ENCODE measurements at regions not wholly inside any gene's neighbourhood (a gene's known extent, or its start where the extent isn't known, plus 50 kb on each side); places are given as distances from the start of the nearest gene placed in this dataset.

DNA sequence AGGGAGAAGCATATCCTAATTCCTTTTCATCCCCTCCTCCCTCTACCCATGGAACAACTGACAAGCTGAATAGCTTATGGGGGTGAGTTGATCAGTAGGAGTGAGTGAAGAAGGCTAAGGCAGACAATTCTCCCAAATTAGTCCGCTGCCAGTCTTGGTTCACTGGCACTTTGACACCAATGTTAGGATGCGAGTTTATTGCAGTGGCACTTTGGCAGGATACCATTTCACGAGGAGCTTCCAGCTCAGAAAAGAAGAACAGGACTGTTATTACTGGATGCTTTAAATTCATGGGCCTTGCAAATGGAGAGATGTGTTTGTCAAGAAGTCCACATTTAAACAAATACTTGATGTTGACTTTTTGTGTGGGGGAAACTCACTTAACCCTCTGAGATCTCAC, 427.6 kb downstream of the NR2F1-AS1 start:
- ATAC-seq (no peak), DNase-seq (no peak)
- TF ChIP-seq, protein P1, sequence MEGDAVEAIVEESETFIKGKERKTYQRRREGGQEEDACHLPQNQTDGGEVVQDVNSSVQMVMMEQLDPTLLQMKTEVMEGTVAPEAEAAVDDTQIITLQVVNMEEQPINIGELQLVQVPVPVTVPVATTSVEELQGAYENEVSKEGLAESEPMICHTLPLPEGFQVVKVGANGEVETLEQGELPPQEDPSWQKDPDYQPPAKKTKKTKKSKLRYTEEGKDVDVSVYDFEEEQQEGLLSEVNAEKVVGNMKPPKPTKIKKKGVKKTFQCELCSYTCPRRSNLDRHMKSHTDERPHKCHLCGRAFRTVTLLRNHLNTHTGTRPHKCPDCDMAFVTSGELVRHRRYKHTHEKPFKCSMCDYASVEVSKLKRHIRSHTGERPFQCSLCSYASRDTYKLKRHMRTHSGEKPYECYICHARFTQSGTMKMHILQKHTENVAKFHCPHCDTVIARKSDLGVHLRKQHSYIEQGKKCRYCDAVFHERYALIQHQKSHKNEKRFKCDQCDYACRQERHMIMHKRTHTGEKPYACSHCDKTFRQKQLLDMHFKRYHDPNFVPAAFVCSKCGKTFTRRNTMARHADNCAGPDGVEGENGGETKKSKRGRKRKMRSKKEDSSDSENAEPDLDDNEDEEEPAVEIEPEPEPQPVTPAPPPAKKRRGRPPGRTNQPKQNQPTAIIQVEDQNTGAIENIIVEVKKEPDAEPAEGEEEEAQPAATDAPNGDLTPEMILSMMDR (IDR thresholded peaks at IDR 0.05) = no peak
- 47 to 73% (median 58%) methylated on average over 3 of the region's 3 CpGs for WGBS, 3 donors
- Histone ChIP-seq H3K9me3 (no peaks in the 10 kb centered on the region), H3K36me3 (ENCODE audit: insufficient read depth in 1 of 2, low read depth in 1 of 2) (no peaks in the 10 kb centered on the region), H3K4me1 (peaks cover 7% of the 10 kb centered on the region), H3K27me3 (ENCODE audit: insufficient read depth in 3 of 3, low read length in 2 of 3) (no peaks in the 10 kb centered on the region), H3K4me3 (no peak overlapping the region), H3K27ac (no peak overlapping the region)
- intact Hi-C loops (cut with DNase I) = no loop called here

DNA sequence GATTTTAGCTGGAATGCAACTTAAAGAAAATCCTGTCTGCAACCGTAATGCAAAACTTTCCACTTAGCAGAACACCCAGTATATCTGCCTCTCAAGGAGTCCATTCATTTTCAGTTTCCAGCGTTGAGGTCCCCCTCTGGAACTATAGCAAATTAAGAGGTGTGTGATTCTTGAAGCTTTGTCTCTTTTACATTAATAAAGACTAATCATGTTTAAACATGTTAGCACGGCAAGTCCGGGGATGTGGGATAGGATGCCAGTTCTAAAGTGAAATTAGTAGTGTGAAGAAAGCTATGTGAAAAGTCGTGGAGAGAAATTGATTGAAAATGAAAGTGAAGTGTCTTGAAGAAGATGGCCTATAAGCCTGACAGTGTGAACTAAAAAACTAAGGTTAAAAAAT, 429.1 kb downstream of the NR2F1-AS1 start:
- Histone ChIP-seq H3K9me3 (no peaks in the 10 kb centered on the region), H3K4me3 (no peak overlapping the region), H3K27me3 (ENCODE audit: insufficient read depth in 3 of 3, low read length in 2 of 3) (no peaks in the 10 kb centered on the region), H3K4me1 (peaks cover 7% of the 10 kb centered on the region), H3K36me3 (ENCODE audit: insufficient read depth in 1 of 2, low read depth in 1 of 2) (no peaks in the 10 kb centered on the region), H3K27ac (no peak overlapping the region)
- WGBS, 3 donors = 43 to 53% (median 45%) methylated on average over 5 of the region's 5 CpGs
- DNase-seq (no peak), ATAC-seq (no peak)
- TF ChIP-seq, protein P1 (IDR thresholded peaks at IDR 0.05) = no peak
- intact Hi-C loops (cut with DNase I) = no loop called here

DNA sequence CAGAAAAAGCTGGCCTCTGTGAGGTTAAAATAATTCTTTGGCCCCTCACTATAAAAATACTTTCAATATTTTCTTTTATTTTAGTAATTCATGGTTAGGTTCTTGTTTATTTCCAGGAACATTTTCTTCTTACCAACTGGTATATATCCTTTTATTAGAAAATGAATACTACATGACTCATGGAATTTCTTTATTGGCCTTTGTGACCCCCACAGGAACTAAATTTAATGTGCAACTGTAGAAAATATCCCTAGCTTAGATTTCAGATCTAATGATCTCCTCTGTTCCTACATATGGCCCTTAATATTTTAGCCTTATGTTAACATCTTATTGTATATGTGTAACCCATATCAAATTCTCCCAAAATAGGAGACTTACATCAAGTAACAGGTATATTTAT, 429.9 kb downstream of the NR2F1-AS1 start:
- TF ChIP-seq, protein P1 (IDR thresholded peaks at IDR 0.05) = no peak

DNA sequence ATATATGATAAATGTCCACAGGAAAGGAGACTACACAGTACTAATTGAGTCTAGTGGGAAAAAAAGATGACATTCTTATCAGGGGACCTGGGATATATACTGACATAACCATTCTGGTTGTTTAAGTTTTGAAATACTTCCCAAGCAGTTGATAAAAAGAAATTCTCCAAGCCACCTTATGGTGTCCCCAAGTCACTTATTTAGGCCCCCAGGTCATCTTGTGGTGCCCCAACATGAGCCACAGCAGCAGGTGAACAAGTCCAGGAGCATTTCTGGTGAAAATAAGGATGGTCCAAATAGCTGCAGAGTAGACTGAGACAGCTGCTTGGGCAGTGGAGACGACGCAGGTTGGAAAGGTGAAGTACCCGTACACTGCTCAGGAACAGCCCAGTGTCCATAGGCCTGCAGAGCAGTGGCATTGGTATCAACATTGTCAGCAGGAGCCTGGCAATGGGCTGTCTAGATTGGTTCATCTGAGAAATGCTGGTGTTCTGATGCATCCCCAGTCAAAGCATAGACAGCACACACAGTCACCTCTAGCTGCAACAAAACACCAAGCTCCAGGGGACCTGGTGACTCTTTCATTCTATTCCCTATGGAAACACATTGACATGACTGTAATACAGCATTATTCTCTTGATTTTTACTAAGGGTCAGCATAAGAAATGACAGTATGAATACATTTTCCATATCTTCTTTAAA, 430.6 kb downstream of the NR2F1-AS1 start:
- H3K36me3 ChIP-seq (ENCODE audit: insufficient read depth in 1 of 2, low read depth in 1 of 2) = no peaks in the 10 kb centered on the region
- no peak for ATAC-seq
- WGBS, 3 donors = 90 to 100% (median 97%) methylated on average over 3 of the region's 3 CpGs
- H3K27me3 ChIP-seq (ENCODE audit: insufficient read depth in 3 of 3, low read length in 2 of 3) = no peaks in the 10 kb centered on the region
- DNase-seq = no peak
- no peaks in the 10 kb centered on the region for H3K9me3 ChIP-seq
- no peak overlapping the region for H3K27ac ChIP-seq
- peaks cover 7% of the 10 kb centered on the region for H3K4me1 ChIP-seq
- TF ChIP-seq, protein P1 (IDR thresholded peaks at IDR 0.05) = no peak
- H3K4me3 ChIP-seq = no peak overlapping the region
- intact Hi-C loops (cut with DNase I) = no loop called here

More for the DNA sequence above, 429.9 kb downstream of the NR2F1-AS1 start:
- no peak for DNase-seq
- H3K27me3 ChIP-seq (ENCODE audit: insufficient read depth in 3 of 3, low read length in 2 of 3) = no peaks in the 10 kb centered on the region
- H3K9me3 ChIP-seq = no peaks in the 10 kb centered on the region
- intact Hi-C loops (cut with DNase I) = no loop called here
- peaks cover 7% of the 10 kb centered on the region for H3K4me1 ChIP-seq
- H3K27ac ChIP-seq = no peak overlapping the region
- no peak for ATAC-seq
- no peak overlapping the region for H3K4me3 ChIP-seq
- H3K36me3 ChIP-seq (ENCODE audit: insufficient read depth in 1 of 2, low read depth in 1 of 2) = no peaks in the 10 kb centered on the region

- H3K27ac ChIP-seq = no peak overlapping the region
- ATAC-seq = no peak
- WGBS, 3 donors = 39 to 62% (median 41%) methylated on average over 2 of the region's 2 CpGs
- DNase-seq = no peak
- H3K4me3 ChIP-seq = no peak overlapping the region
- intact Hi-C loops (cut with DNase I) = no loop called here
- H3K27me3 ChIP-seq (ENCODE audit: insufficient read depth in 3 of 3, low read length in 2 of 3) = no peaks in the 10 kb centered on the region
- H3K4me1 ChIP-seq = no peaks in the 10 kb centered on the region
- no peaks in the 10 kb centered on the region for H3K36me3 ChIP-seq (ENCODE audit: insufficient read depth in 1 of 2, low read depth in 1 of 2)
- H3K9me3 ChIP-seq = no peaks in the 10 kb centered on the region
- TF ChIP-seq, protein P1 (IDR thresholded peaks at IDR 0.05) = no peak
These were observed 435.3 kb downstream of the NR2F1-AS1 start for GRCh38 chr5:93145767-93146166.
